ENCODE measurements at regions not wholly inside any gene's neighbourhood (a gene's known extent, or its start where the extent isn't known, plus 50 kb on each side); places are given as distances from the start of the nearest gene placed in this dataset.
"Not testable (repeated sequence)": the region's sequence is repeated elsewhere in the genome, so short reads cannot be mapped to it uniquely, and the experiment has no call there.

- Histone ChIP-seq H3K36me3 (no peaks in the 10 kb centered on the region), H3K9me3 (no peaks in the 10 kb centered on the region), H3K4me3 (no peak overlapping the region), H3K27me3 (no peaks in the 10 kb centered on the region), H3K4me1 (no peaks in the 10 kb centered on the region), H3K27ac (no peak overlapping the region)
- TF ChIP-seq CTCF (IDR thresholded peaks at IDR 0.05) = no peak
- ATAC-seq (no peak), DNase-seq (no peak)
- intact Hi-C loops (cut with DNase I) = no loop called here
Measured at GRCh38 chr14:44607701-44608100, 100.6 kb upstream of the FSCB start.

- intact Hi-C loops (cut with DNase I) = no loop called here
- no peak for TF ChIP-seq CTCF (IDR thresholded peaks at IDR 0.05)
- H3K4me3 ChIP-seq = no peak overlapping the region
Measured at GRCh38 chr14:44606576-44606975, 99.5 kb upstream of the FSCB start.

GRCh38 chr14:44601266-44601665 lies 94.2 kb upstream of the FSCB start:
- ATAC-seq; H3K9me3 ChIP-seq; intact Hi-C loops (cut with DNase I); DNase-seq; H3K27ac ChIP-seq; H3K4me3 ChIP-seq; H3K36me3 ChIP-seq; H3K4me1 ChIP-seq; H3K27me3 ChIP-seq: not testable (repeated sequence)

More at GRCh38 chr14:44606576-44606975, 99.5 kb upstream of the FSCB start:
- H3K27me3 ChIP-seq = no peaks in the 10 kb centered on the region
- H3K9me3 ChIP-seq = no peaks in the 10 kb centered on the region
- H3K36me3 ChIP-seq = no peaks in the 10 kb centered on the region
- ATAC-seq (no peak), DNase-seq (no peak)
- no peak overlapping the region for H3K27ac ChIP-seq
- no peaks in the 10 kb centered on the region for H3K4me1 ChIP-seq

- no peaks in the 10 kb centered on the region for H3K27me3 ChIP-seq
- ATAC-seq = no peak
- no peaks in the 10 kb centered on the region for H3K36me3 ChIP-seq
- TF ChIP-seq CTCF (IDR thresholded peaks at IDR 0.05) = no peak
- H3K4me3 ChIP-seq = no peak overlapping the region
- H3K9me3 ChIP-seq = no peaks in the 10 kb centered on the region
- H3K27ac ChIP-seq = no peak overlapping the region
- no peaks in the 10 kb centered on the region for H3K4me1 ChIP-seq
- intact Hi-C loops (cut with DNase I) = no loop called here
- no peak for DNase-seq
Measured at GRCh38 chr14:44589180-44589579, 82.1 kb upstream of the FSCB start.

GRCh38 chr14:44586910-44587309 lies 79.8 kb upstream of the FSCB start:
- intact Hi-C loops (cut with DNase I) = no loop called here
- Histone ChIP-seq H3K27ac (no peak overlapping the region), H3K9me3 (no peaks in the 10 kb centered on the region), H3K4me1 (no peaks in the 10 kb centered on the region), H3K27me3 (no peaks in the 10 kb centered on the region), H3K4me3 (no peak overlapping the region), H3K36me3 (no peaks in the 10 kb centered on the region)
- no peak for DNase-seq
- no peak for TF ChIP-seq CTCF (IDR thresholded peaks at IDR 0.05)
- no peak for ATAC-seq

- Histone ChIP-seq H3K4me1 (no peaks in the 10 kb centered on the region), H3K9me3 (no peaks in the 10 kb centered on the region), H3K27ac (no peak overlapping the region), H3K4me3 (no peak overlapping the region), H3K27me3 (no peaks in the 10 kb centered on the region), H3K36me3 (no peaks in the 10 kb centered on the region)
- ATAC-seq (no peak), DNase-seq (no peak)
- TF ChIP-seq CTCF (IDR thresholded peaks at IDR 0.05) = no peak
- intact Hi-C loops (cut with DNase I) = no loop called here
Measured at GRCh38 chr14:44576356-44576755, 69.3 kb upstream of the FSCB start.

All from upper lobe of right lung (tissue), 1 donor.